ENCODE measurements at regions not wholly inside any gene's neighbourhood (a gene's known extent, or its start where the extent isn't known, plus 50 kb on each side); places are given as distances from the start of the nearest gene placed in this dataset.

DNA sequence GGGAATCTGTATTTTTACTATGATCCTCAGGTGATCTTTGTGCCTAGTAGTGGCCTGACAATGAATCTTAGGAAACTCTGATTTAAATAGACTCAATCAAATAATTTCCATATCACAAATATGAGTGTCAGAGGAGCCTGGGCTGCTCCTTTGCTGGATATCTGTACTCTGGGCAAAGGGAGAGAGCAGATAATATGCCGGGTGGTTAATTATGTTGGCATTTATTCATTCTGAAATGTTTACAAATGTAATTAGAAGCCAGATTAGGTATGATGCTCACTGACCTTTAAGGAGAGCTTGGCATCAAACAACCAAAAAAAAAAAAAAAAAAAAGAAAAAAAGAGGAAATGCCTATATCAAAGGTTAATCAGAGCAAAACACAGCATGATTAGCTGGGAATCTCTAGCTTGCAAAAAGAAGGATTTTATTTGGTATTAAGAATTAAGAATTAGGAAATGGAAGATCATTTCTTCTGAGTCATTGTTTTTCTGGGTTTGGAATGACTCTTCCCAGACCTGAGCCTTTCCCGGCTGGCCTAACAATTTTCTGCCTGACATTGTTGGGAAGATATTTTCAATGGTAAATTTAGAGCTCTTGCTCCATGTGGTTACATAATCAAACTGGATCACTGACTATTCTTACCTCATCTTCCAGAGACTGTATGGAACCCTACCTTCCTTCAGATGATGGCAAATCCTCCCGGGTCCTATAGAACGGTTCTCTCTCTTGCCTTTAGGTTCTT is 365.3 kb downstream of the REEP3 start:
- TF ChIP-seq, protein P1, sequence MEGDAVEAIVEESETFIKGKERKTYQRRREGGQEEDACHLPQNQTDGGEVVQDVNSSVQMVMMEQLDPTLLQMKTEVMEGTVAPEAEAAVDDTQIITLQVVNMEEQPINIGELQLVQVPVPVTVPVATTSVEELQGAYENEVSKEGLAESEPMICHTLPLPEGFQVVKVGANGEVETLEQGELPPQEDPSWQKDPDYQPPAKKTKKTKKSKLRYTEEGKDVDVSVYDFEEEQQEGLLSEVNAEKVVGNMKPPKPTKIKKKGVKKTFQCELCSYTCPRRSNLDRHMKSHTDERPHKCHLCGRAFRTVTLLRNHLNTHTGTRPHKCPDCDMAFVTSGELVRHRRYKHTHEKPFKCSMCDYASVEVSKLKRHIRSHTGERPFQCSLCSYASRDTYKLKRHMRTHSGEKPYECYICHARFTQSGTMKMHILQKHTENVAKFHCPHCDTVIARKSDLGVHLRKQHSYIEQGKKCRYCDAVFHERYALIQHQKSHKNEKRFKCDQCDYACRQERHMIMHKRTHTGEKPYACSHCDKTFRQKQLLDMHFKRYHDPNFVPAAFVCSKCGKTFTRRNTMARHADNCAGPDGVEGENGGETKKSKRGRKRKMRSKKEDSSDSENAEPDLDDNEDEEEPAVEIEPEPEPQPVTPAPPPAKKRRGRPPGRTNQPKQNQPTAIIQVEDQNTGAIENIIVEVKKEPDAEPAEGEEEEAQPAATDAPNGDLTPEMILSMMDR (IDR thresholded peaks at IDR 0.05; ENCODE audit: insufficient read depth, low read depth, low read length), result no peak
- no peak overlapping the region for H3K4me3 ChIP-seq (ENCODE audit: low read depth, low read length)
- no peak for DNase-seq (ENCODE audit: low read depth)

DNA sequence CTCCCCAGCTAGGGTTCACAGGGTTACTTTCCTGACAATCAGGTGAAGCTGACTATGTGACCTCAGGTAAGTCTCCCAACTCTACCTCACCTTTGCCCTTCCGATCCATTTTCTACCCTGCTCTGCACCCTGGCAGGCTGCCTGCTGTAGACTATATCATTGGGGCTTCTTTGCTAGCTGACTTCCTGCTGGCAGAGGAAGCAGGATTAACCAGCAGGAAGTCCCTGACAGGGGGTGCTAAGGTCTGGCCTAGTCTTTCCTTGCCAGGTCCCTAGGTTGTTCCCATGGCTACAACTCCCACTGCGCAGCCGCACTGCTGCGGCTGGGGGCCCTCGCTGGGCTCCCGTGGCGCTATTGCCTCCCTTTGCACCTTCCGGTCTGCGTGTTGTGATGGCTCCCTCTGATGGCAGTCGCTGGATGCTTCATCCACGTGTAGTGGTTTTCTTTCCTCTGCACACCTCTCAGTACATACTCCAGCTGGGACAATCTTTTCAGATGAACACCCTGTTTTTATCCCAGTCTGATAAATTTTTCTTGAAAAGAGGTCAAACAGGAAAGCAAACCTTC is 365.9 kb downstream of the REEP3 start:
- no peak for DNase-seq (ENCODE audit: low read depth)
- no peak overlapping the region for H3K4me3 ChIP-seq (ENCODE audit: low read depth, low read length)
- TF ChIP-seq, protein P1 (IDR thresholded peaks at IDR 0.05; ENCODE audit: insufficient read depth, low read depth, low read length), result no peak

DNA sequence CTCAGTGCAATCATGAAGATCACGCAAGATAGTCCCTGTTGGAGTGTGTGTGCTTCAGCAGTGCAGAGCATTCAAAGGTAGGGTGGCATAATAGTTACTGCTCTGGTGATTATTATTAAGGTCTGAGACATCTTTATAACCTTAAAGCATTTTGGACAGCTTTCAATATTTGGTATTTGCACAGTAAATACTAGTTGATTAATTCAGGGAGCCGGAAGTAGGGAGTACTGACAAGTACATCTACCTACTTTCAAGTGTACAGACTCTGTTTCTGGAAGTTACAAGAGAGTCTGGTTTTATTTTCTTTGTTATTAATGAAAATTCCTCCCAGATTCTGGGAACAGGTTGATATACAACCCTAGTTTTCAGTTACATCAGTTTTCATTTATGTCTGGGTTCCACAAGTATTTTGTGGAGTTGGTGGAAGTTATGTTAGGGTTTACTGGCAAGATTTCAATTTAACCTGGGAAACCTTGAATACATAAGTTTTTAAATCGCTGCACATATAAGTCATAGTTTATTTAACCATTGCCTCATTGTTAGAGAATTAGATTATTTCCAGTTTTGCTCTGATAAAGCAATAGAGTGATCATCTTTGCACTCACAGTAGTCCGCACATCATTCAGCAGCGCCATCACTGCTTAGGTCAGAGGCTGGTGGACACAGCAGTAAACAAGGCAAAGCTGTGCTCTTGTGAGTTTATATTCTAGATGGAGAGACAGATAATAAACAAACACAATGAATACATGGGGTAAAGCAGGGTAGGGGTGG is 366.6 kb downstream of the REEP3 start:
- no peak overlapping the region for H3K4me3 ChIP-seq (ENCODE audit: low read depth, low read length)
- TF ChIP-seq, protein P1 (IDR thresholded peaks at IDR 0.05; ENCODE audit: insufficient read depth, low read depth, low read length), result no peak

DNA sequence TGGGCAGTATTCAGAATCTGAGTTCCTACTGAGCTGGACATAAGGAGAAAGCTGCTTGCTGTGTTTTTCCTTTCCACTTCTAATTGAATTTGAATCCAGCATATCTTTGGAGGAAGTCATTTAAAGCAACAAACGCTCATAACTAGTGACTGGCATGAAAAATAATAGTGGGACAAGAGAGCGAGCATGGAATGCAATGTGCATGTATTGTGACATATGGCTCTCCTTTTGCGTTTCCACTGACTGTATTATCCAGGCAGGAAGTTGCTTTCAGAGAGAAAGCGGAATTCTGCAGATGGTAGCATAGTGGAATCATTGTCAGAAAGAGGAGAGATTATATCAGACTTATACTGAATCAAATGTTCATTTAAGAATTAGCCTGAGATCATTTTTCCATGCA is 368.6 kb downstream of the REEP3 start:
- no peak for DNase-seq (ENCODE audit: low read depth)
- H3K4me3 ChIP-seq (ENCODE audit: low read depth, low read length), result no peak overlapping the region
- TF ChIP-seq, protein P1 (IDR thresholded peaks at IDR 0.05; ENCODE audit: insufficient read depth, low read depth, low read length), result no peak

More for the DNA sequence above, 366.6 kb downstream of the REEP3 start:
- no peak for DNase-seq (ENCODE audit: low read depth)

DNA sequence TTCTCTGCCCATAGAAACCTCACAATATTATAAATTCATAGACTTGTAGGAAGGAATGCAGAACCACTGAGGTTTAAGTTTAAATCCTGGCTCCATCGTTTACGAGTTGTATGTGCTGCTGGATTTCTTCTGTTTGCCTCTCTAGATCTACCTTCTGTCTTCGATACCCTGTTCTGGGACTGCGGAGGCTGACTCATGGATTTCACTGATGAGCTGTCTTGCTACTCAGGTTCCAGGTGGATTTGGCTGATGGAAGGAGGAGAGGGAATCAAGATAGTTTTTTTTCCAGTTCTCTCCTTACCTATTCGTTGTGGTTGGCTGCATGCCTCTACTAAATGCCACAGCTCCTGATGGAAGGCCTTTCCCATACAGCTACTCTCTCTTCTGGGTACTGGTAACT is 375.8 kb downstream of the REEP3 start:
- no peak overlapping the region for H3K4me3 ChIP-seq (ENCODE audit: low read depth, low read length)
- DNase-seq (ENCODE audit: low read depth), result no peak
- TF ChIP-seq, protein P1 (IDR thresholded peaks at IDR 0.05; ENCODE audit: insufficient read depth, low read depth, low read length), result no peak

DNA sequence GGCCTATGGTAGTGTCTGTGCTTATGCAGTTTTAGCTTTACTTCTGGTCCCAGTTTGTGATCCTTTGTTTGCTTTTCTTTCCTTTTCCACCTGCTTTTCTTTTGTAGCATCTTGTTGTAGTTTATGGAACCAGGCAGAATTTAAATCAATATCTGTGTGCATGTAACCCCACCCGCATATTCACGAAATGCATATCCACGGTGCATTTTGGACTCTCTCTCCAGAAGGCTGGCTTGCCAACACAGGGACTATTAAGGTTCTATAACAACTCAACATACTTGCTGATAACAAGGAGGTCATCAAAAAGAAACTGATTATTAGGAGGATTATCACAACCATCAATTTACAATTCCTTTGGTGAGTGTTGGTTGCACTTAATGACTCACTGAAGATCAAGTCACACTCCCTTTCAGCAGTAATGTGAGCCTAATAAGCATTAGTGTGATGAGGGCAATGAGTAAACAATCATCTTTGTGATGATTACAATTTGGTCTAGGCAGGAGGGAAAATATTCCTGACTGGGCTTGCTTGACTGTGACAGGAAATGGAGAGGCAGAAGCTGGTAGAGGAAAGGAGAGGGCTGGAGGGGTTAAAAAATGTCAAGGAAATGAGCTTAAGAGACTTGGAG is 378.6 kb downstream of the REEP3 start:
- TF ChIP-seq, protein P1 (IDR thresholded peaks at IDR 0.05; ENCODE audit: insufficient read depth, low read depth, low read length), result no peak
- DNase-seq (ENCODE audit: low read depth), result no peak
- H3K4me3 ChIP-seq (ENCODE audit: low read depth, low read length), result no peak overlapping the region
